H1 (cell line): ENCODE measurements at regions not wholly inside any gene's neighbourhood (a gene's known extent, or its start where the extent isn't known, plus 50 kb on each side); places are given as distances from the start of the nearest gene placed in this dataset.

Experiments used
- CBX8 ChIP-seq: fragments of 300-800, 300-1000 bp; sonication (generic); IDR thresholded peaks from 2 replicates; pipeline ENCODE4 v1.7.1; 2016; ENCODE audit warnings: low read depth, low read length, borderline replicate concordance
- HDAC6 ChIP-seq: IDR thresholded peaks from one replicate; pipeline ENCODE4 v1.7.1; 2012; ENCODE audit warnings: low read depth, mild to moderate bottlenecking, inconsistent platforms, low read length, moderate library complexity
- POLR2AphosphoS5 ChIP-seq: IDR thresholded peaks from 2 replicates; pipeline ENCODE4 v1.6.1; 2011; ENCODE audit warnings: low read depth, low read length
- RXRA ChIP-seq: IDR thresholded peaks from 2 replicates; pipeline ENCODE4 v1.6.1; 2011; ENCODE audit warnings: low read depth, mild to moderate bottlenecking, low read length, moderate library complexity; ENCODE audit not compliant: insufficient read depth
- SIX5 ChIP-seq: IDR thresholded peaks from 2 replicates; pipeline ENCODE4 v1.6.1; 2011; ENCODE audit warnings: mild to moderate bottlenecking, low read depth, low read length
- TAF1 ChIP-seq: IDR thresholded peaks from 2 replicates; pipeline ENCODE4 v1.6.1; 2011; ENCODE audit warnings: mild to moderate bottlenecking, low read depth, low read length

- no peak for TF ChIP-seq POLR2AphosphoS5
- TF ChIP-seq CBX8, result no peak
- no peak for TF ChIP-seq SIX5
- no peak for TF ChIP-seq HDAC6
- TF ChIP-seq TAF1, result no peak
- no peak for TF ChIP-seq RXRA
Observed at GRCh38 chr3:161586556-161587235, 90.1 kb downstream of the OTOL1 start (continued).
